Fibroblast of skin of left quadriceps (primary cell): ENCODE measurements at regions not wholly inside any gene's neighbourhood (a gene's known extent, or its start where the extent isn't known, plus 50 kb on each side); places are given as distances from the start of the nearest gene placed in this dataset.

Experiments
- DNase-seq, 2 experiments: peaks; one replicate each; pipeline ENCODE4 v3.0.0-alpha.2; 2013; ENCODE audit warnings: low read depth in 2 of 2

DNA sequence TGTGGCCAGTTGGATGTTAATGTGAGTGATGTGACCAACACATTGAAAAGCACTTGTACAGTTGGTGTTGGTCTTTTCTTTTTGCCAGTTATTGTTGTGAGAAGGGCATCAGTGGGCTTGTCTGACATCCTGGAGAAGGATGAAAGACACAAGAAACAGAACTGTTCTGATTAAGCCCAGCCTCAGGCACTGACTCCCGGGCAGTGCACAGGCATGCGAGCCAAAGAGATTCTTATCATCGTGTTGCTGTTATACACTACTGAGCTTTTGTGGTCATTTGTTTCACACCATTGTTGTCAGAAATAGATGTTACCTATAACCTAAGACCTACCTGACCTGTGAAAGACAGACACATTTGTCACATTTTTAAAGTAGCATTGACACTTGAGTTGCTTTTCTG is 236.8 kb upstream of the CA10 start:
- DNase-seq, result no peak

DNA sequence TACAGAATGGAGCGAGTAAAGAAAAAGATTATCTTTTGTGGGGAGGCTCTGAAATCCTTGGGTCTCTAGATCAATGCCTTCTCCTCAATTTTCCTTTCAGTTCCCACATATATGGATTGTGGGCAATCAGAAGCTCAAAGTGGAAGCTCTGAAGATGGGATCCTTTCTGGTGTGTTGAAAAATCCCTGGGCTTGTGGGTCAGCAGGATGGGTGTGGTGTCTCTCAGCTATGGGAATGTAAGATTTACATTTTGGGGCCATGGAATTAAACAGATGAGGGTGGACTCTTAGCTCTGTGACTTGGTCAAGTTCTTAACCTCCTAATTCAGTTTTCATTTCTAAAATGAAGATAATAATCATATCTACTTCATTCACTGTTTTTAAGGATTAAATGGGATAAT is 231.9 kb upstream of the CA10 start:
- DNase-seq, result no peak

DNA sequence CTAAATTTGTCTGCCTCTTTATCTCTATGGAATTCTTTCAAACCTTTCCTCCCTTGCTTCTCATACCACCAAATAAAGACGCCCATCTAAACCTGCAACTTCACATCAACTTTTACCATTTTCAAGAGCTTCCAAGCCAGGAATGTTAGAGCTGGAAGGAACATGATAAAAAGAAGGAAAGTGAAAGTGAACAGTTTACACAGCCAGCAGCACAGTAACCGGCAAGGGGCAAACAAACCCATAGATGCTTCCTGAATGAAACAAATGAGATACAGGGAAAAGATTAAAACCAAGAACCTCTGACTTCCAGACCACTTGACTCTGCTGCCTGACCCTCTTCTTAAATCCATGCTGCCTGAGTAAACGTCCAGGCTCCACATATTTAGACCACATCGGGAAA is 231.1 kb upstream of the CA10 start:
- no peak for DNase-seq

DNA sequence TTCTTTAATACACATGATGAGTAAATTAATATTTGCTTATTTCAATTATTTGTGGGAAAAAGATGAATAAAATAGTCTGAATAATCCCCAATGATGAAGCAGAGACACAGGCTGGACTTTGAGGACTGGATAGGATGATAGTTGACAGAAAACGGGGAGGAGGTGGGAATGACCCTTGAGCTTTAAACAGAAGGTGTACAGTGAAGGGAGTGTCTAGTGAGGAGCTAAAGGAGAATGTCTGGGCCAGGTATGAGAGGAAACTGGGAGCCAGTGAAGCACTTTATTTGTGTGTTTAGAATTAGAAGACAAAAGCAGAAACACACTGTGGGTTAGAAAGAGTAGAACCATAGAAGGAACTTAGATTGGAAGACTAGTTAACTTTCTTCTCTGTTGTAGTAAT is 230.4 kb upstream of the CA10 start:
- no peak for DNase-seq

DNA sequence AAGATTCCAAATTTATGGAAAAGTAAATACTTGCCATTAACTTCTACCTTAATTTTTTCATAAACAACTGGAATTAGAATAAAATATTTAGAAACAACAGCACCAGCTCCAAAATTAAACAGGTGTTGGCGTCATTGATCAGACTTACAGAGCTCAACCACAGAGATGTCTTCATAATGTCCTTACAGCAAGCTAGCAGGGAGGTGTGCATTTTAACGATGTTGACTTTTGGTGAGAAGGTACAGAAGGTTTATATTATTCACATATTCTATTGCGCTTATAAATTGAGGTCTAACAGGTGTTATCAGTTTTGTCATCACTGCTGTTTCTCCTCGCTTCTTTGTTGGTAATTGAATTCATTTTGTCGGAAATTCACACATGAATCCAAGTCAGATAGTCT is 226.2 kb upstream of the CA10 start:
- no peak for DNase-seq

DNA sequence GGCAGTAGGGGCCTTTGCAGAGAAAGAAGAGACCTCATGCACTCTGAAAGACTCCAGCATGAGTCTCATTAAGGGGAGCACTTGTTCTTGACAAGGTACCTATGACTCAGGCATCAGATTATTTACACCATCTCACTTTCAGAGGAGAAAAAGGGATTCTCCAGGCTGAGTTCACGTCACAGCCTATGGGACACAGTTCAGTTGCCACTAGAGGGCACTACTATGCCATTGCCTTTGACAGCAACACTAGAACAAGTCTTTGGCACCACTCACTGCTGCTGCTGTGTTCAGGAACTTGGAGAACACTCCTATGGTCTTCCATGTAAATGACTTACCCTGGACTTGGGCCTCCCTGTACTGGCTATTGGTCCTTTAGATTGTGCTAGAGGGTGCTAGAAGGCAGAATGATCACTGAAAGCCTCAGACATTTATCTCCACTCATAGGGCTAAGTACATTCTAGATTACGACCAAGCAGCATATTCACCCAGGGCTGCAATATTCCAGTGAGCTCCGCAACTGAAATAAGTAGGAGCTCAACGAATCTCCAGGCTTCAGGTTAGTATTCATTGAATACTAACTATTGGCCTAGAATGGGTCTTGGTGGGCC is 225.1 kb upstream of the CA10 start:
- DNase-seq, result peak; percentile 4

DNA sequence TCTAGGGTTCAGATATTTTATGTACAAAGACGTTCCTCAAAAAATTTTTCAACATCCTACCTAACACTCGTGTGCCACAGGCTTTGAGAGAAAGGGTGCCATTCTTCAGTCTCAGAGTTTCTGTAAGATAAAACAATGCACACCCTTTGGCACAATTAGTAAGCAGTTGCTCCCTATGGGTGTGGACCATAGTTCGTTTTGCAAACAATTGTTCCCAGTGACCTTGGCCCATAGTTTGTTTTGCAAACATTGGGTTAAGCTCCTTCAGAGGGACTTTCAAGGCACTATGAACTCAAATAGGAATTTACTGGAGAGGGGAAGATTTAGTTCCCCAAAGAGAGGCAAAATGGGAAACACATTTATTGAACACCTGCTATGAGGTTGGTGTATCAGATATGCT is 220.3 kb upstream of the CA10 start:
- no peak for DNase-seq

DNA sequence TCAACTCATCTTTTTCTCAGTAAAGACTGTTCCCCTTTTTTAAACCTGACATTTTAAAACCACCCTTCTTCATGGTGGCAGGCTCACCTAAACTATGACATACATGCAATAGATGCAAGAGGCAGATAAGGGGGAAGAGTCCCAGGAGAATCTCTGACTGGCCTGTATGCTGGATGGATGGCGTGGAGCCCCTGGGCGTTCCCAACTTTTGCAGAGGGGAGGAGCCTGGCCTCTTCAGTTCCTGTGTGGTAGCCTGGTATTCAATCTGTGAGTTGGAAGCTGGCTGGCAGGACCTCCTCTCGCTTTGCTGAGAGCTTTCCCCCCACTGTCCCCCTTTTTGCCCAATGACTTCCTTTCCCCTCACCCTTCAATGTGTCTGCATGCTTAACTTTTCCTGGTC is 217.6 kb upstream of the CA10 start:
- DNase-seq, result no peak

DNA sequence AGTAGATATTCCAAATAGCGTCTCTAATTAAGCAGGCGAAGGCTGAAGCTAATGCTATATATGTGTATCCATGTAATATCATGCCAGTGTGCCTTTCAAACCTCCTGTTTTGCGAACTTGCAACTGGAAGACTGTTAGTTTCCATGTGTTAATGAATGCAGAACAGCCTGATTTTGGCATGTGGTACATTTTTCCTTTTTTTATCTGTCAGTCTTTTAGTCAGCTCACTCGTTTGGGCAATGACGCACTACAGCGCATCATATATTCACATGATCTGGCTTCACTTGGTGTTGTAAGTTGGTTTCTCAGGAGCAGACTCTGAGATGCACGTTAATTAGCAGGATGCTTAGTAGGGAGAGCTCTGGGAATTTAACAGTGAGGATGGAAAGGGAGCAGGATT is 210.4 kb upstream of the CA10 start:
- no peak for DNase-seq

DNA sequence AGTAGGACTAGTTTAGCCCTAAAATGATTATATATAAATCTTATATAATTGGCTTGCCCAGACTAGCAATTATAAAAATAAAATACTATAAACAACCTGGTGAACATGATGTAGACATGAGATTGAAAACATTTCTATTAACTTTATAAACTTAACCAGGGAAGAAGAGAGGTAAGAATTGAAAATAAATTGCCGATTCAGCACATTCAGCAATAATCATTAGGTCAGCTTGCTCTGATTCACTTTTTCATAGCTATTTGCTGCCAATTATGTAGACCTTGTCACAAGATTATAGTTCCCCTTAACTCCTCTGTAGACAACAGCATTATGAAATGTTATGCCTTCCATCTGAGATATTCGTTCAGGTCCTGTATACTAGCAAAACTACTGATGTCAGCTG is 199.3 kb upstream of the CA10 start:
- no peak for DNase-seq

DNA sequence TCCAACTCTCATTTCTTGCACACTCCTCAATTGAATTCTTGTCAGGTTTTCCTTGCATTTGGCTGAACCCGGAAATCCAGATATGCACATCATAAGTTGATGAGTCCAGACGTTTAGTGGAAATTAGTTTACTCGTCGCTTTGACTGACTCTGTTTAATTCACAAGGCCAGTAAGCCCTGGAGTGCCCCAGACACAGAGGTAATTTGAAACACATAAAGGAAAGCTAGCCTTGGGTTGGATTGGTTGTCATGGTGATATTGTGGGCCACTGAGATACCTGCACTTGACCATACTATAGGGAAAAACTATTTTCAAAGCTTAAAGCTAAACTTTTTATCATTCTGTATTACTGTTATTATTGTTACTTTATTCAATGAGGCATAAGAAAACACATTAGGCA is 178.3 kb upstream of the CA10 start:
- no peak for DNase-seq

DNA sequence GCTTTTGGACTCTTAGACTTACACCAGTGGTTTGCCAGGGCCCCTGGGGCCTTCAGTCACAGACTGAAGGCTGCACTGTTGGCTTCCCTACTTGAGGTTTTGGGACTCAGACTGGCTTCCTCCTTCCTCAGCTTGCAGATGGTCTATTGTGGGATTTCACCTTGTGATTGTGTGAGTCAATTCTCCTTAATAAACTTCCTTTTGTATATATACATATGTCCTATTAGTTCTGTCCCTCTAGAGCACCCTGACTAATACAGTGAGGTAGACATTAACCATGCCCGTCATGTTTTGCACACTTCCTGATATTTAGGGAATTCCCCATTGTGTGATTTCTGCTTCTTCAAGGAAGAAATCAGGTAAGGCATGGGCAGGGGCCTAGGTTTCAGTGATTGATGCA is 147.8 kb upstream of the CA10 start:
- no peak for DNase-seq

DNA sequence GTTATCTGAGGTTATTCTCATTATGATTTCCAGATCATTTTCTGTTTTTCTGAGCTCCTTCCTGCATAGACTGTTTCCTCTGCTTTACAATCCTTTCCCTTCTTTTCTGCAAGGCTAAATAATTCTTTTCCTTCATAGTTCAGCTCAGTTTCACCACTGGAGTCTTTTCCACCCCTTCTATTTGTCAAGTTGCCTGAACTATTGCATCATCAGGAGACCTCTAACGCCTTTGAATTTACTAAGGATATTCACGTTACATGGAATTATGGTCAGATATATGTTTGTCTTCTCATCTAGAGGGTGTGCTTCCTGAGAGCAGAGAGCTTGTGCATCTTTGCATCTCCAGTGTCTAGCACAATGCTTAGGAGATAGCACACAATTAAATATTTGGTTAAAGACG is 140.4 kb upstream of the CA10 start:
- DNase-seq, result no peak

DNA sequence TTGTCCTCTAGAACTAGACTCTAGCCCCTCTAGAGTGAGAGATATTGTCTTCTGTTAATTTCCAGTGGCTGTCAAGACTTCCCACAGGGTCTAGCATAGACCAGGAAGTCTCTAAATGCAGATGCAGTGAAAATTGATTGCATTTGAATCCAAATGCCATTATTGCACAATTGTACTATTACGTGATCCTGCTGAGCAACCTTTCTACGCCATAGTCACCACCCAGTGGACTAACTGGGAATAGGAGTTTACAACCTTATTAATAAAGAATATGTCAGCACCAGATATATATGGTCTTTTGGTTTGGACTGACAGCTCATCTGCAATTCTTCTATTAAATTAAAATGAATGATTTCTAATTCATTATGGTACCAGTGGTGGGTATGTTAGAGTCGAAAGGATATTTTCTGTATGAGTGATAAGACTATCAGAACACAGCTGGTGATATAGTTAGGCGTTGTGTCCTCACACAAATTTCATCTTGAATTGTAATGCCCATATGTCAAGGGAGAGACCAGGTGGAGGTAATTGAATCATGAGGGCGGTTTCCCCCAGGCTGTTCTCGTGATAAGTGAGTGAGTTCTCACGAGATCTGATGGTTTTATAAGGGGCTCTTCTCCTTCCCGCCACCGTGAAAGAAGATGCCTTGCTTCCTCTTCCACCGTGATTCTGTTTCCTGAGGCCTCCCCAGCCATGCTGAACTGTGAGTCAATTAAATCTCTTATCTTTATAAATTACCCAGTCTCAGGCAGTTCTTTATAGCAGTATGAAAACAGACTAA is 138.9 kb upstream of the CA10 start:
- DNase-seq, result no peak

DNA sequence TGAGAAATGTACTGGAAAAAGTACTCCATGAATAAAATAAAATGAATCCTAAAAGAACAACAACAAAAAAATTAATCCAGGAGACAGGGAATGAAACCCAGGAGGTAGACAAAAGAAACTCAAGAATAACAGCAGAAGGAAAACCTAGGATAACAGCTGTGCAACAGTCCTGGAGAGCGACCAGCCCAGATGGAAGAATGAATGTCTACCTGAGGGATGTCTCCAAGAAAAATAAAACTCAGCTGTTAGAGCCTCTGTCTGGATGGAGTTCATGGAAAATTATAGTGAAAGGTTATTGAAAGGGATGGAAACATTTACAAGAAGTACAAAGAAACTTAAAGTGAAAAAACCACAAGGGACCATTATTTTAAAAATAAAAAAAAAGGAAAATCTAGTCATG is 135.8 kb upstream of the CA10 start:
- no peak for DNase-seq

DNA sequence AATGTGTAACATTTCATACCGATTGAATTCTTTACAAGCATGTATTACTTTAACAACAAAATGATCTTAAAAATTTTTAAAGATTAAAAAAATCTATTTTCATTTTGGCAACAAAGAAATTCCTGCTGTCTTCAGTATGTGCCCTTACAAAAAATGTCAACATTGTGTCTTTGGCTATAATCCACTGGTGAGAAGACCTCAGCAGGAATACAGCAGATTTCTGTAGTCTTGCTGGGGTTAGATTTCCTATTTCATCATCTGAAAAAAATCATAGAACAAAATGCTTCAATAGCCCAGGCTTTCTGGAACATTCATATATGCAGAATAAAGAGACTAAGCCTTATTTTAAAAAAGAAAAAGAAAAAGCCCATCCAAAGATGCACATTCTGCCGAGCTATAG is 129.1 kb upstream of the CA10 start:
- no peak for DNase-seq

DNA sequence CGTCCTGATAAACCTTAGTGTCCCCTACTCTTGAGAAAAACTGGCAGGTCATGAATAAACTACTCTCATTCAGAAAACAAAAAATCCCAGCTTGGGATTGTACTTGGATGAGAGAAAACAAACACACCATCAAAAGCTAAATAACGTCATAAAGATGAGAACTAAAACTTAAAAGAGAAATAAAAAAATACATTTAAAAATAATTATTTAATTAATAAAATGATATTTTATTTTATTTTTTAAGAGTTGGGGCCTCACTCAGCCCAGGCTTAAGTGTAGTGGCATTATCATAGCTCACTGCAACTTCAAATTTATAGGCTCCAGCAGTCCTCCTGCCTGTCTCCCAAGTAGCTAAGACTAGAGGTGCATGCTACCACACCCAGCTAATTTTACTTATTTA is 125.4 kb upstream of the CA10 start:
- DNase-seq, result no peak

DNA sequence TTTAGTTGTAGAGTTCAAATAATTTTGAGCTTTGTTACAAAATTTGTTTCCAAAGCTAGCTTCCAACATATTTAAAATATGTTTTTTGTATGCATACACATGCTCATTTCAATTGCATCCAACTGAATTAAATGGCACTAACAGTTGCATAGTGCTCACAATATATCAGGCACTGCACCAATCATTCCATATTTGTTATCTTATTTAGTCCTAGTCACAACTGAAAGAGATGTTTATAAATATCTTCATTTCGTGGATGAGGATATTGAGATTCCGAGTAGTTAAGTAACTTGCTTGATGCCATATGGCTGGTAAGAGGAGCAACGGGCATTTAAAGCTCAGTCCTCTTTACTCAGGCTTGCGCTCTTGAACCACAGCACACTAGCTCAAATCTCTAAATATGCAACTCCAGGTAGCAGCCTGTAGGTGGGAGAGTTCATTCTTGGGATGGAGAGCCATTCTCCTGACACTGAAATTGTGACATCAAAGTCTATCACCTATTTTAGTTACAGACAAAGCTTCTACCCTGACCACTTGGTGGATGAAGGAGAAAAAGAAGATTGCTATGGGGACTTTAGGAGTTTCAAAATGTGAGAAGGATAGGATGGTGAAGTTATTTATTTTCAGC is 118.0 kb upstream of the CA10 start:
- DNase-seq, result no peak

DNA sequence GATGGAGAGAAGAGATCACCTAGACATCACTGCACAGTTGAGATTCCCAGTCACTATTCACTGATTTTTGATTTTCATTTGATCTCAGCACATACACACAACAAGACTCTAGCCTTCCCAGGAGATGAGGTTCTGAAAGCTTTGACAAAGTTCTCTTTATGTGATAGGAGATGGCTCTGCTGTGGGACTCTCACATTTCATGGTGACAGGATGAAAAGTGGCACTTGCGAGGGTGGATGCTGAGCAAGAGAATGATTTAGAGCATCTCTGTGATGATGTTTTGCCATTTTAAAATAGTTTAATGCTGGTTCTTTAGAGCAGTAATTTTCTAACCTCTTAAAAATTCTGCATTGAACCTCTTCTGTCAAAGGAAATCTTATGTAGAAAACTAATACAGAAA is 113.3 kb upstream of the CA10 start:
- DNase-seq, result no peak

DNA sequence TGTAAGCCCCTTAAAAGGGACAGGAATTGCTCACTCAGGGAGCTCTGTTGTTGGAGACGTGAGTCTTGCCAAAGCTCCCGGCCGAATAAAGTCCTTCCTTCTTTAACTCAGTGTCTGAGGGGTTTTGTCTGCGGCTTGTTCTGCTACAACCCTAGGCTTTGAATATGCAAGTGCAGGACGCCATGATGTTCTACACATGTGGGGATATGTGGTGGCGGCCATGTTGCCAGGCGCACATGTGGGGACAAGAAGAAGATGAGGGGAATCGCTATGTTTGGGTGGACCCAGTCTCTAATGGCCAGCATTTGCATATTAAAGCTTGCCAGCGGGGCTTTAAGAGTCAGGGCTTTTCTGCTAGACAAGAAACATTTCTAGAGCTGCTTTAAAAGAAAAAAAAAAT is 96.8 kb upstream of the CA10 start:
- DNase-seq, result no peak

DNA sequence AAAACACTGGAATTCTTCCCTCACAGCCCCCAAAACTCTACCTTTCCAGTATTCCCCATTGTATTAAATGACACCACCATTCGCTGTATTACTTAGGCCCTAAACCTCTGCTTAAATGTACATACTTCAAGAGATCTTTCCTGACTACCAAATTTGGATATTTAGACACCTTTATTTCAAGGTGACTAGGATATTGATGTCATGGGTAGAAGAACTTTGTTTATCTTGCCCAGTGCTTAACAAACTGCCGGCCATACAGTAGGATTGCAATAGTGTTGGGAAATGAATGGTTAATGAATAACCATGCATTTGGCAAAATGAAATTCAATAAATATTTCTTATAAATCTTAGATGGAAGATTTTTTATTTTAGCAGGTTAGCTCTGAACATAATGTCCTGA is 86.2 kb upstream of the CA10 start:
- DNase-seq, result no peak

DNA sequence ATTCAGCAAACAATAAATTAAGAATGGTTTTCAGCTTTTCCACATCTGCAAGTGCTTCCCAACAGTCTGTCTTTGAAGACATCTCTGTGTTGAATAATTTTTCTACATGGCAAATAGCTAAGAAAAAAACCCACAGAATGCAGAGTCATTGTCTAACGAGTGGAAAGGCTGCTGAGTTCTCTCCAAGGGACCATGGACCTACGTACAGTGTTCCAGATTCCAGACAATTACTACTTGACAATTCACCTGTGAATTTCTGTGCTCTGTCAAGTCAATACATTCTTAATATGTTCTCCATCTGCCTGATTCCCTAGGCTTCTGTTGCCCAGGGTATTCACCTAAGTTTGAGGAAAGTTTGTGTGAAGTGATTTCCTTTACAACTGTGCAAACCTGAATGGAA is 83.8 kb upstream of the CA10 start:
- no peak for DNase-seq

DNA sequence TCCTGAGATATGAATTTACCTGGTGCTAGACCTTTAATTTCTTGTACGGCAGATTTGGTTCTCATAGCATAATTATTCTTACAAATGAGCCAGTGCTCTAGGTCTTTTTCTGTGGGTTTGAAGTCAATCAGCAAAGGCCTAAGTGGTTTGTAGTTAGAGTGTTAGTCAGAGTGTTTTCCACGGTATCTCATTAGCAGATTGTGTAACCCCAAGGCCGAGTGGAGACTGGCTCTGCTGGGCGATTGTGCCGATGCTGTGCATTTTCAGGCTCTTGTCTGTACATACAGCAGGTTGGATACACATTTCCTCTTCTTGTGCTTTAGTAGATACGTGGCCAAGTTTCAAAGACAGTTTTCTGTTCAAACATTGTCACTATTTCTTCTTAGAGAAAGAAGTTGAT is 78.6 kb upstream of the CA10 start:
- no peak for DNase-seq

DNA sequence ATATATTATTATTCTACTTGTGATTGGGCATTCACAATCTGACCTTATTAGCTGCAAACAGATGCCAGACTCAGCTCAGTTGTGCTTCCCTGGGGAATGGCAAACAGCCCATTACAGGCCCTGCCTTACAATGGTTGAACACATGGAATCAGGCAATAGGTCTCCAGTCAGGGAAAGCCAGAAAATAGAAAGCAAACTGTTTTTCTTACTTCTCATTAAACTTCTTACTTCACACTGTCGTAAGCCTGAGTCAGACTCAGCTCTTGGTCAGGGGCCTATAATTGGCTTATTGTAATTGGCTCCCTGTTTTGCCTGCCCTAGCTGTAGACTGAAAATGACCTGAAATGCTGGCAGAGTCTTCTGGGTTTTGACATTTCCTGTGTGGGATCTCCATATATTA is 77.0 kb upstream of the CA10 start:
- no peak for DNase-seq
